KMS-11 (cell line): ENCODE measurements at regions not wholly inside any gene's neighbourhood (a gene's known extent, or its start where the extent isn't known, plus 50 kb on each side); places are given as distances from the start of the nearest gene placed in this dataset.

ENCODE experiments used
- H2AFZ ChIP-seq: fragments of 200-600 bp; sonication (generic); 2 replicates; pipeline ENCODE4 v1.6.1; 2016; ENCODE audit warnings: antibody characterized with exemption, mixed run types, low read depth
- H3K27ac ChIP-seq: fragments of 200-600 bp; sonication (generic); 2 replicates; pipeline ENCODE4 v1.6.1; 2016; ENCODE audit warnings: mild to moderate bottlenecking, mixed run types
- H3K27me3 ChIP-seq: fragments of 200-600 bp; sonication (generic); 2 replicates; pipeline ENCODE4 v1.6.1; 2017; ENCODE audit warnings: mild to moderate bottlenecking, low read depth, mixed run types, moderate library complexity; ENCODE audit not compliant: insufficient read depth
- H3K36me3 ChIP-seq: fragments of 200-600 bp; sonication (generic); 2 replicates; pipeline ENCODE4 v1.6.1; 2017; ENCODE audit warnings: mild to moderate bottlenecking, mixed run types; ENCODE audit not compliant: insufficient read depth
- H3K4me1 ChIP-seq: fragments of 200-600 bp; sonication (generic); 2 replicates; pipeline ENCODE4 v1.6.1; 2016; ENCODE audit warnings: mild to moderate bottlenecking, low read depth, mixed run types; ENCODE audit not compliant: poor library complexity, severe bottlenecking
- H3K4me2 ChIP-seq: fragments of 200-600 bp; sonication (generic); 2 replicates; pipeline ENCODE4 v1.7.0; 2016; ENCODE audit warnings: mild to moderate bottlenecking, mixed run types
- H3K4me3 ChIP-seq: fragments of 200-600 bp; sonication (generic); IDR thresholded peaks from 2 replicates; pipeline ENCODE4 v1.6.1; 2017; ENCODE audit warnings: low read depth, low read length, mixed read lengths; ENCODE audit not compliant: insufficient read depth
- H3K79me2 ChIP-seq: fragments of 200-600 bp; sonication (generic); 2 replicates; pipeline ENCODE4 v1.6.1; 2016; ENCODE audit warnings: low read depth, mixed run types; ENCODE audit not compliant: insufficient read depth
- H3K9ac ChIP-seq: fragments of 200-600 bp; sonication (generic); 2 replicates; pipeline ENCODE4 v1.6.1; 2016; ENCODE audit warnings: mild to moderate bottlenecking, mixed run types
- H4K20me1 ChIP-seq: fragments of 200-600 bp; sonication (generic); 2 replicates; pipeline ENCODE4 v1.6.1; 2016; ENCODE audit warnings: mild to moderate bottlenecking, mixed run types; ENCODE audit not compliant: insufficient read depth
- CTCF ChIP-seq: fragments of 200-600 bp; sonication (generic); conservative IDR thresholded peaks from 2 replicates; pipeline ENCODE4 v1.6.1; 2017; ENCODE audit warnings: low read depth, mild to moderate bottlenecking, antibody characterized with exemption, low read length, moderate library complexity, mixed read lengths

- Histone ChIP-seq H3K27me3 (no peaks in the 10 kb centered on the region), H3K27ac (no peak overlapping the region), H3K4me1 (no peaks in the 10 kb centered on the region), H3K4me2 (no peak overlapping the region), H3K4me3 (no peak overlapping the region), H3K36me3 (no peaks in the 10 kb centered on the region), H3K79me2 (no peaks in the 10 kb centered on the region), H2AFZ (no peak overlapping the region), H3K9ac (no peak overlapping the region), H4K20me1 (no peaks in the 10 kb centered on the region)
- TF ChIP-seq CTCF, result no peak
These were observed 735.3 kb upstream of the ADGRL4 start for GRCh38 chr1:79741720-79742421.

DNA sequence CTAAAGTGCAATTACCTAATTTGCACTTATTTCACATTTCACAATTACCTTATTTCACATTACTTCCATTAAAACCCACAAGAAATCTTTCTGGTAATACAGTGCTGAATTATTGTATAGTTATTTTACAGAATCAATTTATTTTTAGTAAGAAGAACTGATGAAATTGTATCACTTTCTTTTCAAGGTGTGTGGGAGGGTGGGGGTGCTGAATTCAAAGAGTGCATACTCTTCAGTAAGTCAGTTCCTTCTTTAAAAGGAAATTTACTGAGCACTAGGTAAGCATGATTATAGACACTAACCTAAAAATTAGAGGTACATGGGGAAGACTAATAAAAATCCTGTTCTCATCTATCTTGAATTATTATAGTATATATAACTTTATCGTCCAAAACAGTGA lies 731.6 kb upstream of the ADGRL4 start:
- no peak for TF ChIP-seq CTCF

GRCh38 chr1:79737193-79737592 lies 730.7 kb upstream of the ADGRL4 start:
- no peaks in the 10 kb centered on the region for H3K27me3 ChIP-seq
- no peaks in the 10 kb centered on the region for H4K20me1 ChIP-seq
- H3K27ac ChIP-seq, result no peak overlapping the region
- H3K4me2 ChIP-seq, result no peak overlapping the region
- TF ChIP-seq CTCF, result no peak
- H3K36me3 ChIP-seq, result no peaks in the 10 kb centered on the region
- no peak overlapping the region for H2AFZ ChIP-seq
- no peaks in the 10 kb centered on the region for H3K4me1 ChIP-seq
- no peaks in the 10 kb centered on the region for H3K79me2 ChIP-seq
- no peak overlapping the region for H3K9ac ChIP-seq
- H3K4me3 ChIP-seq, result no peak overlapping the region

More for the DNA sequence above, 731.6 kb upstream of the ADGRL4 start:
- H3K9ac ChIP-seq, result no peak overlapping the region
- no peak overlapping the region for H2AFZ ChIP-seq
- H3K4me3 ChIP-seq, result no peak overlapping the region
- H3K36me3 ChIP-seq, result no peaks in the 10 kb centered on the region
- no peaks in the 10 kb centered on the region for H3K4me1 ChIP-seq
- no peak overlapping the region for H3K27ac ChIP-seq
- no peaks in the 10 kb centered on the region for H4K20me1 ChIP-seq
- no peaks in the 10 kb centered on the region for H3K79me2 ChIP-seq
- no peak overlapping the region for H3K4me2 ChIP-seq
- no peaks in the 10 kb centered on the region for H3K27me3 ChIP-seq

DNA sequence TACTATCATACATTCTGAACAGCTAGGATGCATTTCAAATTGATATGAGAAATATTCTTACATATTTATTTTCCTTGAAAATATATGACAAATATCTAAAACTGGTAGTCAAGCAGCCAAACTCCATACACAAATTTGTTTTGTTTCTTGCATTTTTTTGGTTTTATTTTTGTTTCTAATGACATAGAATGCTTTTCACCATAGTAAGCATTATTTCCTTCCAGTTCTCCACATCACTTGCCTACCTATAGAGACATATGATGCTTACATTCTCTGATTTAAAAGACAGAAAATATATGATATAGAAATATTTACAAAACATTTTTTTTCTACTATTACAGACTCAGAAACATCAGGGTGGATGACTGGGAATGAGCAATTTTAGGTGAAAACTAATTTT lies 726.4 kb upstream of the ADGRL4 start:
- no peak for TF ChIP-seq CTCF
- no peaks in the 10 kb centered on the region for H3K79me2 ChIP-seq
- no peaks in the 10 kb centered on the region for H4K20me1 ChIP-seq
- H3K4me1 ChIP-seq, result no peaks in the 10 kb centered on the region
- H3K27me3 ChIP-seq, result no peaks in the 10 kb centered on the region
- no peaks in the 10 kb centered on the region for H3K36me3 ChIP-seq
- no peak overlapping the region for H2AFZ ChIP-seq
- H3K4me3 ChIP-seq, result no peak overlapping the region
- H3K4me2 ChIP-seq, result no peak overlapping the region
- H3K9ac ChIP-seq, result no peak overlapping the region
- H3K27ac ChIP-seq, result no peak overlapping the region
